H9 (cell line): ENCODE measurements at regions not wholly inside any gene's neighbourhood (a gene's known extent, or its start where the extent isn't known, plus 50 kb on each side); places are given as distances from the start of the nearest gene placed in this dataset.

ENCODE experiments used
- DNase-seq: peaks from one replicate; pipeline ENCODE4 v3.0.0-alpha.2; 2017
- H2AFZ ChIP-seq: one replicate; pipeline ENCODE4 v1.6.1; 2013; ENCODE audit warnings: mild to moderate bottlenecking, low read length, control low read depth, moderate library complexity
- H2AK5ac ChIP-seq: 2 replicates; pipeline ENCODE4 v1.6.1; 2013; ENCODE audit warnings: low read length, control low read depth, mixed read lengths; ENCODE audit not compliant: insufficient read length
- H2BK120ac ChIP-seq: one replicate; pipeline ENCODE4 v1.6.1; 2013; ENCODE audit warnings: low read depth, mild to moderate bottlenecking, low read length, control low read depth, inconsistent platforms; ENCODE audit not compliant: poor library complexity, severe bottlenecking
- H2BK12ac ChIP-seq: 2 replicates; pipeline ENCODE4 v1.6.1; 2013; ENCODE audit warnings: low read length, control low read depth, mixed read lengths, low read depth; ENCODE audit not compliant: insufficient read length
- H2BK15ac ChIP-seq: 2 replicates; pipeline ENCODE4 v1.6.1; 2013; ENCODE audit warnings: low read depth, low read length, control low read depth
- H2BK20ac ChIP-seq: one replicate; pipeline ENCODE4 v1.6.1; 2013; ENCODE audit warnings: low read depth, mild to moderate bottlenecking, low read length, control low read depth, inconsistent platforms; ENCODE audit not compliant: poor library complexity, severe bottlenecking
- H2BK5ac ChIP-seq: 2 replicates; pipeline ENCODE4 v1.6.1; 2013; ENCODE audit warnings: low read length, control low read depth, mixed read lengths; ENCODE audit not compliant: insufficient read length
- H3K14ac ChIP-seq: 2 replicates; pipeline ENCODE4 v1.6.1; 2013; ENCODE audit warnings: low read length, control low read depth; ENCODE audit not compliant: insufficient read depth
- H3K18ac ChIP-seq: 2 replicates; pipeline ENCODE4 v1.6.1; 2013; ENCODE audit warnings: low read depth, mild to moderate bottlenecking, mixed read lengths, low read length, control low read depth; ENCODE audit not compliant: insufficient read length
- H3K23ac ChIP-seq: 2 replicates; pipeline ENCODE4 v1.6.1; 2013; ENCODE audit warnings: low read length, control low read depth, mixed read lengths, low read depth; ENCODE audit not compliant: insufficient read length
- H3K23me2 ChIP-seq: 2 replicates; pipeline ENCODE4 v1.6.1; 2013; ENCODE audit warnings: low read depth, mild to moderate bottlenecking, mixed read lengths, low read length, control low read depth; ENCODE audit not compliant: insufficient read length, poor library complexity, severe bottlenecking
- H3K27ac ChIP-seq: 2 replicates; pipeline ENCODE4 v1.5.1; 2013; ENCODE audit warnings: low read length, control low read depth, mixed read lengths, low read depth; ENCODE audit not compliant: insufficient read length
- H3K27me3 ChIP-seq: 2 replicates; pipeline ENCODE4 v1.6.1; 2013; ENCODE audit warnings: low read length, control low read depth, inconsistent platforms; ENCODE audit not compliant: insufficient read depth
- H3K4ac ChIP-seq: 2 replicates; pipeline ENCODE4 v1.6.1; 2013; ENCODE audit warnings: low read depth, mild to moderate bottlenecking, control low read depth, inconsistent platforms, low read length, moderate library complexity
- H3K4me1 ChIP-seq: 2 replicates; pipeline ENCODE4 v1.6.1; 2013; ENCODE audit warnings: low read length, control low read depth, inconsistent platforms; ENCODE audit not compliant: insufficient read depth
- H3K4me2 ChIP-seq: 2 replicates; pipeline ENCODE4 v1.6.1; 2013; ENCODE audit warnings: low read length, control low read depth, mixed read lengths; ENCODE audit not compliant: insufficient read length, insufficient read depth
- H3K56ac ChIP-seq: 2 replicates; pipeline ENCODE4 v1.6.1; 2013; ENCODE audit warnings: low read depth, mild to moderate bottlenecking, mixed read lengths, low read length, control low read depth; ENCODE audit not compliant: insufficient read length
- H3K79me1 ChIP-seq: 2 replicates; pipeline ENCODE4 v1.6.1; 2013; ENCODE audit warnings: low read depth, mild to moderate bottlenecking, moderate library complexity, low read length, control low read depth, inconsistent platforms; ENCODE audit not compliant: insufficient read depth, poor library complexity, severe bottlenecking
- H3K79me2 ChIP-seq: 2 replicates; pipeline ENCODE4 v1.6.1; 2013; ENCODE audit warnings: low read length, control low read depth, inconsistent platforms; ENCODE audit not compliant: insufficient read depth
- H3K9ac ChIP-seq: 2 replicates; pipeline ENCODE4 v1.6.1; 2013; ENCODE audit warnings: low read length, control low read depth, mixed read lengths; ENCODE audit not compliant: insufficient read length; ENCODE audit errors: extremely low read depth
- H3K9me3 ChIP-seq: one replicate; pipeline ENCODE4 v1.6.1; 2013; ENCODE audit warnings: low read depth, low read length, inconsistent platforms; ENCODE audit not compliant: control insufficient read depth
- H3T11ph ChIP-seq: one replicate; pipeline ENCODE4 v1.6.1; 2013; ENCODE audit warnings: mild to moderate bottlenecking, low read length, control low read depth, inconsistent platforms
- H4K20me1 ChIP-seq: one replicate; pipeline ENCODE4 v1.6.1; 2013; ENCODE audit not compliant: control insufficient read depth, insufficient read length, insufficient read depth
- H4K5ac ChIP-seq: 2 replicates; pipeline ENCODE4 v1.6.1; 2013; ENCODE audit warnings: low read depth, mild to moderate bottlenecking, mixed read lengths, low read length, control low read depth; ENCODE audit not compliant: insufficient read length
- H4K8ac ChIP-seq: replicated peaks from 2 replicates; pipeline ENCODE4 v1.6.1; 2013; ENCODE audit warnings: low read length, control low read depth, mixed read lengths, low read depth; ENCODE audit not compliant: insufficient read length
- H4K91ac ChIP-seq: 2 replicates; pipeline ENCODE4 v1.6.1; 2013; ENCODE audit warnings: low read depth, mild to moderate bottlenecking, moderate library complexity, mixed read lengths, low read length, control low read depth; ENCODE audit not compliant: insufficient read length
- H3K27ac Mint-ChIP-seq, 3 experiments: 2 replicates in 2 of 3; 3 replicates in 1 of 3; pipeline ENCODE4 v1.8.0; 2020 to 2021; ENCODE audit warnings: mixed read lengths in 3 of 3, mild to moderate bottlenecking in 1 of 3, moderate library complexity in 1 of 3
- H3K27me3 Mint-ChIP-seq: 2 replicates; pipeline ENCODE4 v1.8.0; 2021; ENCODE audit warnings: low read depth, mild to moderate bottlenecking, moderate library complexity, mixed read lengths
- H3K36me3 Mint-ChIP-seq, 3 experiments: 2 replicates in 2 of 3; 3 replicates in 1 of 3; pipeline ENCODE4 v1.8.0; 2020 to 2021; ENCODE audit warnings: low read depth in 3 of 3, mixed read lengths in 3 of 3; ENCODE audit not compliant: insufficient read depth in 1 of 3
- H3K4me1 Mint-ChIP-seq, 2 experiments: 2 replicates each; pipeline ENCODE4 v1.8.0; 2020; ENCODE audit warnings: mixed read lengths in 2 of 2
- H3K4me3 Mint-ChIP-seq, 2 experiments: 2 replicates in 1 of 2; 3 replicates in 1 of 2; pipeline ENCODE4 v1.8.0; 2020 to 2021; ENCODE audit warnings: mild to moderate bottlenecking in 2 of 2, mixed read lengths in 2 of 2, moderate library complexity in 1 of 2
- H3K9me3 Mint-ChIP-seq, 2 experiments: 2 replicates in 1 of 2; 3 replicates in 1 of 2; pipeline ENCODE4 v1.8.0; 2020; ENCODE audit warnings: mild to moderate bottlenecking in 2 of 2, mixed read lengths in 2 of 2, moderate library complexity in 1 of 2
- WGBS: extraction: QIAGEN DNeasy Blood & Tissue Kit; methylation state at CpG from one replicate; pipeline ENCODE4 v1.1.7; 2013; ENCODE audit warnings: missing lambda C conversion rate, low lambda C conversion rate, mixed read lengths; ENCODE audit not compliant: insufficient read length; ENCODE audit errors: extremely low coverage; 5-methylcytosine and 5-hydroxymethylcytosine counted together
- TF ChIP-seq, protein P1 (sequence below): fragments of 200-600 bp; sonication (generic); conservative IDR thresholded peaks from 3 replicates; pipeline ENCODE4 v1.8.0; 2021; ENCODE audit warnings: antibody characterized with exemption, mild to moderate bottlenecking

GRCh38 chr9:11159318-11159862 lies 546.6 kb upstream of the PTPRD start:
- Mint-ChIP-seq H3K36me3 (peaks cover 0 to 3% (median 0%) of the 10 kb centered on the region in 3 experiments; a peak in 3 of 7 replicates), H3K27me3 (no peaks in the 10 kb centered on the region; the same call in 1 of the 2 replicates), H3K4me1 (no peaks in the 10 kb centered on the region), H3K27ac (no peak overlapping the region), H3K9me3 (peaks cover 22 to 31% of the 10 kb centered on the region in 2 experiments; a peak in 4 of 5 replicates), H3K4me3 (no peak overlapping the region)
- Histone ChIP-seq H3K18ac (no peak overlapping the region), H4K91ac (no peak overlapping the region), H2AFZ (no peak overlapping the region), H3K4ac (no peak overlapping the region), H3K23me2 (no peaks in the 10 kb centered on the region), H3K79me2 (no peaks in the 10 kb centered on the region), H3K23ac (no peak overlapping the region), H3K4me2 (no peak overlapping the region), H3K14ac (no peak overlapping the region), H3K9ac (no peak overlapping the region), H3K27ac (no peak overlapping the region), H2BK12ac (no peak overlapping the region), H4K8ac (no peak overlapping the region), H2AK5ac (no peak overlapping the region), H2BK15ac (no peak overlapping the region), H3K27me3 (no peaks in the 10 kb centered on the region), H3K9me3 (no peaks in the 10 kb centered on the region), H3K56ac (no peak overlapping the region), H3T11ph (no peak overlapping the region), H4K5ac (no peak overlapping the region), H2BK5ac (no peak overlapping the region), H4K20me1 (no peaks in the 10 kb centered on the region), H3K4me1 (no peaks in the 10 kb centered on the region), H3K79me1 (no peaks in the 10 kb centered on the region), H2BK120ac (no peak overlapping the region), H2BK20ac (no peak overlapping the region)
- TF ChIP-seq, protein P1, sequence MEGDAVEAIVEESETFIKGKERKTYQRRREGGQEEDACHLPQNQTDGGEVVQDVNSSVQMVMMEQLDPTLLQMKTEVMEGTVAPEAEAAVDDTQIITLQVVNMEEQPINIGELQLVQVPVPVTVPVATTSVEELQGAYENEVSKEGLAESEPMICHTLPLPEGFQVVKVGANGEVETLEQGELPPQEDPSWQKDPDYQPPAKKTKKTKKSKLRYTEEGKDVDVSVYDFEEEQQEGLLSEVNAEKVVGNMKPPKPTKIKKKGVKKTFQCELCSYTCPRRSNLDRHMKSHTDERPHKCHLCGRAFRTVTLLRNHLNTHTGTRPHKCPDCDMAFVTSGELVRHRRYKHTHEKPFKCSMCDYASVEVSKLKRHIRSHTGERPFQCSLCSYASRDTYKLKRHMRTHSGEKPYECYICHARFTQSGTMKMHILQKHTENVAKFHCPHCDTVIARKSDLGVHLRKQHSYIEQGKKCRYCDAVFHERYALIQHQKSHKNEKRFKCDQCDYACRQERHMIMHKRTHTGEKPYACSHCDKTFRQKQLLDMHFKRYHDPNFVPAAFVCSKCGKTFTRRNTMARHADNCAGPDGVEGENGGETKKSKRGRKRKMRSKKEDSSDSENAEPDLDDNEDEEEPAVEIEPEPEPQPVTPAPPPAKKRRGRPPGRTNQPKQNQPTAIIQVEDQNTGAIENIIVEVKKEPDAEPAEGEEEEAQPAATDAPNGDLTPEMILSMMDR, result no peak
- WGBS, result no CpG with 5 or more reads among the region's 1 CpG
- no peak for DNase-seq
